ENCODE measurements at regions not wholly inside any gene's neighbourhood (a gene's known extent, or its start where the extent isn't known, plus 50 kb on each side); places are given as distances from the start of the nearest gene placed in this dataset.

- ChIA-PET CTCF (no interaction called here), POLR2A (no interaction called here)
- TF ChIP-seq NPAS2 (CRISPR knock-in tag; IDR thresholded peaks at IDR 0.05; ENCODE audit: borderline replicate concordance), result no peak
- TF ChIP-seq, protein P1, sequence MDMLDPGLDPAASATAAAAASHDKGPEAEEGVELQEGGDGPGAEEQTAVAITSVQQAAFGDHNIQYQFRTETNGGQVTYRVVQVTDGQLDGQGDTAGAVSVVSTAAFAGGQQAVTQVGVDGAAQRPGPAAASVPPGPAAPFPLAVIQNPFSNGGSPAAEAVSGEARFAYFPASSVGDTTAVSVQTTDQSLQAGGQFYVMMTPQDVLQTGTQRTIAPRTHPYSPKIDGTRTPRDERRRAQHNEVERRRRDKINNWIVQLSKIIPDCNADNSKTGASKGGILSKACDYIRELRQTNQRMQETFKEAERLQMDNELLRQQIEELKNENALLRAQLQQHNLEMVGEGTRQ (IDR thresholded peaks at IDR 0.05), result no peak
- TF ChIP-seq MAFK (IDR thresholded peaks at IDR 0.05; ENCODE audit: partially characterized antibody), result no peak
- TF ChIP-seq JUNB (IDR thresholded peaks at IDR 0.05), result no peak
- TF ChIP-seq, protein P2, sequence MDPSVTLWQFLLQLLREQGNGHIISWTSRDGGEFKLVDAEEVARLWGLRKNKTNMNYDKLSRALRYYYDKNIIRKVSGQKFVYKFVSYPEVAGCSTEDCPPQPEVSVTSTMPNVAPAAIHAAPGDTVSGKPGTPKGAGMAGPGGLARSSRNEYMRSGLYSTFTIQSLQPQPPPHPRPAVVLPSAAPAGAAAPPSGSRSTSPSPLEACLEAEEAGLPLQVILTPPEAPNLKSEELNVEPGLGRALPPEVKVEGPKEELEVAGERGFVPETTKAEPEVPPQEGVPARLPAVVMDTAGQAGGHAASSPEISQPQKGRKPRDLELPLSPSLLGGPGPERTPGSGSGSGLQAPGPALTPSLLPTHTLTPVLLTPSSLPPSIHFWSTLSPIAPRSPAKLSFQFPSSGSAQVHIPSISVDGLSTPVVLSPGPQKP (IDR thresholded peaks at IDR 0.05; ENCODE audit: low read depth, low read length), result no peak
- no peak for TF ChIP-seq HOXB5 (CRISPR knock-in tag; IDR thresholded peaks at IDR 0.05)
- no peak for TF ChIP-seq CHD2 (IDR thresholded peaks at IDR 0.05; ENCODE audit: low read length, partially characterized antibody)
- TF ChIP-seq SMC3 (IDR thresholded peaks at IDR 0.05), result no peak
- no peaks in the 10 kb centered on the region for H3K4me1 ChIP-seq
- H3K9me3 ChIP-seq, result no peaks in the 10 kb centered on the region
- no peak overlapping the region for H3K4me3 ChIP-seq
- DNase-seq (ENCODE audit: low read depth in 1 of 2, low spot score in 1 of 2), result no peak
- 17% methylated on average over 3 of the region's 3 CpGs for WGBS (ENCODE audit: missing lambda C conversion rate)
- no peak for FAIRE-seq
- H3K4me2 ChIP-seq, result no peak overlapping the region
- H3K27ac ChIP-seq, result no peak overlapping the region
- ATAC-seq, result no peak
These were observed 1261.6 kb upstream of the GBE1 start for GRCh38 chr3:83023086-83023485.

DNA sequence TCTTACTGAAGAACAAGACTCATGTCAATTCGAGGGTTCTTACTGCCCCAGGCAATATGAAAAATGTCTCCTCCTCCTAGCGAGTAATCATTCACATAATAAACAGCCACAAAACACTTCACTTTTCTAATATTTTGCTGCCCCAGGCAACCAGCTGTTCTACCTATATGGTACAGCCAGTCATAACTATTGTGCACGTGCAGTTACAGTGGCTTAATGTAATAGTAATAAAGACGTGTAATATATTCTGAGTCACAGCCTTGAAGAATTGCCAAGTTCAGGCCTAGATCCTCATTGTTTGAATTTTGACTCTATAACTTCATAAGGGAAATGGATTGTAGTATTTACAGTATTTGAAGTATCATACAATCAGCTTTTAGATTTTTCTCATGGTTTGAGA, 1250.0 kb upstream of the GBE1 start:
- Histone ChIP-seq H3K4me1 (no peaks in the 10 kb centered on the region), H3K9me3 (no peaks in the 10 kb centered on the region), H3K4me2 (no peak overlapping the region), H3K27ac (no peak overlapping the region), H3K4me3 (no peak overlapping the region)
- DNase-seq (ENCODE audit: low read depth in 1 of 2, low spot score in 1 of 2), result no peak
- ATAC-seq, result no peak
- WGBS (ENCODE audit: missing lambda C conversion rate), result 6% methylated on average over 4 of the region's 4 CpGs
- ChIA-PET POLR2A (no interaction called here), CTCF (no interaction called here)
- no peak for FAIRE-seq
- no peak for TF ChIP-seq ZC3H11A (IDR thresholded peaks at IDR 0.05)
- TF ChIP-seq TFCP2L1 (CRISPR knock-in tag; IDR thresholded peaks at IDR 0.05), result no peak
- no peak for TF ChIP-seq GATA3 (IDR thresholded peaks at IDR 0.05; ENCODE audit: borderline replicate concordance)
- no peak for TF ChIP-seq ZFP36 (IDR thresholded peaks at IDR 0.05; ENCODE audit: borderline replicate concordance, partially characterized antibody)
- TF ChIP-seq HES2 (IDR thresholded peaks at IDR 0.05), result no peak
- TF ChIP-seq EHF (CRISPR knock-in tag; IDR thresholded peaks at IDR 0.05), result no peak
- no peak for TF ChIP-seq POLR2AphosphoS2 (conservative IDR thresholded peaks at IDR 0.05; ENCODE audit: low read length)
- no peak for TF ChIP-seq MAX (IDR thresholded peaks at IDR 0.05)
- no peak for TF ChIP-seq CEBPB (IDR thresholded peaks at IDR 0.05)

- ChIA-PET POLR2A (no interaction called here), CTCF (no interaction called here)
- no peak overlapping the region; the same call in 2 of the 3 replicates for H3K4me2 ChIP-seq
- no peaks in the 10 kb centered on the region for H3K4me1 ChIP-seq
- H3K9me3 ChIP-seq, result no peaks in the 10 kb centered on the region
- no peak for DNase-seq (ENCODE audit: low read depth in 1 of 2, low spot score in 1 of 2)
- whole genome bisulfite sequencing (ENCODE audit: missing lambda C conversion rate), result 7% methylated on average over 3 of the region's 3 CpGs
- ATAC-seq, result no peak
- no peak for TF ChIP-seq RARB (CRISPR knock-in tag; IDR thresholded peaks at IDR 0.05)
- no peak for TF ChIP-seq BHLHE40 (IDR thresholded peaks at IDR 0.05; ENCODE audit: low read depth, low read length)
- TF ChIP-seq HOXB5 (CRISPR knock-in tag; IDR thresholded peaks at IDR 0.05), result no peak
- TF ChIP-seq ZFP36 (IDR thresholded peaks at IDR 0.05; ENCODE audit: borderline replicate concordance, partially characterized antibody), result no peak
- TF ChIP-seq MAFK (IDR thresholded peaks at IDR 0.05; ENCODE audit: partially characterized antibody), result no peak
- no peak for TF ChIP-seq FOSL2 (IDR thresholded peaks at IDR 0.05)
- TF ChIP-seq FOSL2 (CRISPR knock-in tag; IDR thresholded peaks at IDR 0.05), result no peak
- no peak for TF ChIP-seq RFX5 (IDR thresholded peaks at IDR 0.05)
- TF ChIP-seq ESRRA (IDR thresholded peaks at IDR 0.05; ENCODE audit: borderline replicate concordance, low read length), result no peak
- no peak for TF ChIP-seq CTCF (IDR thresholded peaks at IDR 0.05)
- TF ChIP-seq TP53 (CRISPR knock-in tag; IDR thresholded peaks at IDR 0.05), result no peak
- TF ChIP-seq NFE2L2 (conservative IDR thresholded peaks at IDR 0.05; ENCODE audit: low read length), result no peak
- TF ChIP-seq, protein P3, sequence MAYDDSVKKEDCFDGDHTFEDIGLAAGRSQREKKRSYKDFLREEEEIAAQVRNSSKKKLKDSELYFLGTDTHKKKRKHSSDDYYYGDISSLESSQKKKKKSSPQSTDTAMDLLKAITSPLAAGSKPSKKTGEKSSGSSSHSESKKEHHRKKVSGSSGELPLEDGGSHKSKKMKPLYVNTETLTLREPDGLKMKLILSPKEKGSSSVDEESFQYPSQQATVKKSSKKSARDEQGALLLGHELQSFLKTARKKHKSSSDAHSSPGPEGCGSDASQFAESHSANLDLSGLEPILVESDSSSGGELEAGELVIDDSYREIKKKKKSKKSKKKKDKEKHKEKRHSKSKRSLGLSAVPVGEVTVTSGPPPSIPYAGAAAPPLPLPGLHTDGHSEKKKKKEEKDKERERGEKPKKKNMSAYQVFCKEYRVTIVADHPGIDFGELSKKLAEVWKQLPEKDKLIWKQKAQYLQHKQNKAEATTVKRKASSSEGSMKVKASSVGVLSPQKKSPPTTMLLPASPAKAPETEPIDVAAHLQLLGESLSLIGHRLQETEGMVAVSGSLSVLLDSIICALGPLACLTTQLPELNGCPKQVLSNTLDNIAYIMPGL (CRISPR knock-in tag; IDR thresholded peaks at IDR 0.05; ENCODE audit: borderline replicate concordance), result no peak
- no peak for TF ChIP-seq HOXB13 (CRISPR knock-in tag; IDR thresholded peaks at IDR 0.05; ENCODE audit: low read depth)
- no peak for TF ChIP-seq SREBF2 (IDR thresholded peaks at IDR 0.05)
- no peak for TF ChIP-seq NR3C1 (IDR thresholded peaks at IDR 0.05)
- no peak for TF ChIP-seq MYC (IDR thresholded peaks at IDR 0.05; ENCODE audit: borderline replicate concordance, low read length)
- TF ChIP-seq EHF (CRISPR knock-in tag; IDR thresholded peaks at IDR 0.05), result no peak
- no peak overlapping the region for H3K4me3 ChIP-seq
- H3K27ac ChIP-seq, result no peak overlapping the region
- no peak for FAIRE-seq
These were observed 1242.5 kb upstream of the GBE1 start for GRCh38 chr3:83003917-83004316.
